Gastrocnemius medialis (tissue), 4 donors: ENCODE measurements at regions not wholly inside any gene's neighbourhood (a gene's known extent, or its start where the extent isn't known, plus 50 kb on each side); places are given as distances from the start of the nearest gene placed in this dataset.

Source experiments
- POLR2A ChIP-seq, 2 donors: fragments of 450-650 bp; IDR thresholded peaks; one replicate each; pipeline ENCODE4 v1.6.1; 2017; ENCODE audit warnings: antibody characterized with exemption in 2 of 2, mild to moderate bottlenecking in 2 of 2, moderate library complexity in 2 of 2
- TF ChIP-seq, protein P1 (sequence below), 5 experiments: fragments of 450-650 bp in 3 of 5; fragments of 200-600 bp in 2 of 5; sonication (generic) in 2 of 5; IDR thresholded peaks in 4 of 5; conservative IDR thresholded peaks in 1 of 5; 1 replicate in 4 of 5; 2 replicates in 1 of 5; pipeline ENCODE4 v1.5.1; 2016 to 2019; ENCODE audit warnings: antibody characterized with exemption in 5 of 5, mild to moderate bottlenecking in 3 of 5, moderate library complexity in 3 of 5

DNA sequence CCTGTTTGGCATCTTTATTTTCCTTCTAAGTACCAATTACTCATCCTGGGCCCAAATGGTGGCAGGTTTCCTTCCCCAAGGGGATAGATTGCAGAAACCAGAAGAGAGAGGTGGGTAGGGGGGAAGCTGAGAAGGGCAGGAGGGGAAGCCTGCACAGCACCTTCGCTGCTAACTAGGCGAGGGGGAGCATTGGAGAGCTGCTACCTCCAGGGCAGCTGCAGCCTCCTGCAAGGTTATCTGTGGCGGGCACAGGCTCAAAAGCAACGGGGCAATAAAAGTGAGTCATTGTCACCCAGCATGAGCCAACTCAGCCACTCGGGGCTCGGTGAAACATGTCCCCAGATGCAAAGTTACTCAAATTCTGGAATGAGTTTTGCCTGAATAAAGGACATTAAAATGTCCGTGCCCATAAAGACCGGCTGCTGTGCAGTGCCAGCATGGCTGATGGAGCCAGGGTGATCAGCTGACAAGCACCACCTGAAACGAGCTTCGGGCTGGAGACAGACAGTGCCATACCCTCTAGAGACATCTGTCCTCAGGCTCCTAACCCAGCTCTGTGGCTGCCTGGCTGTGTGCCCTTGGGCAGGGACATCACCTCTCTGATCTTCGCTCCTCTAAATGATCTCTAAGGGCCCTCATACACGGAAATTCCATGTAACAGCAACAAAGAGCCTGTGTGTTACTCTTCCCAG lies 68.1 kb upstream of the GRIN2A start:
- TF ChIP-seq, protein P1, sequence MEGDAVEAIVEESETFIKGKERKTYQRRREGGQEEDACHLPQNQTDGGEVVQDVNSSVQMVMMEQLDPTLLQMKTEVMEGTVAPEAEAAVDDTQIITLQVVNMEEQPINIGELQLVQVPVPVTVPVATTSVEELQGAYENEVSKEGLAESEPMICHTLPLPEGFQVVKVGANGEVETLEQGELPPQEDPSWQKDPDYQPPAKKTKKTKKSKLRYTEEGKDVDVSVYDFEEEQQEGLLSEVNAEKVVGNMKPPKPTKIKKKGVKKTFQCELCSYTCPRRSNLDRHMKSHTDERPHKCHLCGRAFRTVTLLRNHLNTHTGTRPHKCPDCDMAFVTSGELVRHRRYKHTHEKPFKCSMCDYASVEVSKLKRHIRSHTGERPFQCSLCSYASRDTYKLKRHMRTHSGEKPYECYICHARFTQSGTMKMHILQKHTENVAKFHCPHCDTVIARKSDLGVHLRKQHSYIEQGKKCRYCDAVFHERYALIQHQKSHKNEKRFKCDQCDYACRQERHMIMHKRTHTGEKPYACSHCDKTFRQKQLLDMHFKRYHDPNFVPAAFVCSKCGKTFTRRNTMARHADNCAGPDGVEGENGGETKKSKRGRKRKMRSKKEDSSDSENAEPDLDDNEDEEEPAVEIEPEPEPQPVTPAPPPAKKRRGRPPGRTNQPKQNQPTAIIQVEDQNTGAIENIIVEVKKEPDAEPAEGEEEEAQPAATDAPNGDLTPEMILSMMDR (IDR thresholded peaks at IDR 0.05 in 4 of 5, conservative IDR thresholded peaks at IDR 0.05 in 1 of 5) = no peak
- TF ChIP-seq POLR2A (IDR thresholded peaks at IDR 0.05) = no peak
